Effector memory CD8-positive, alpha-beta T cell (primary cell): ENCODE measurements at regions not wholly inside any gene's neighbourhood (a gene's known extent, or its start where the extent isn't known, plus 50 kb on each side); places are given as distances from the start of the nearest gene placed in this dataset.

Source experiments
- ATAC-seq: fragments of 150-1000 bp; cut with Tn5 transposase; replicated peaks from 2 replicates; pipeline ENCODE4 v1.10.0; 2021; ENCODE audit warnings: mild to moderate bottlenecking, moderate library complexity
- DNase-seq, 3 experiments: peaks; one replicate each; pipeline ENCODE4 v3.0.0; 2021
- H3K27ac Mint-ChIP-seq, 2 donors: one replicate each; pipeline ENCODE4 v1.8.0; 2022; ENCODE audit warnings: mild to moderate bottlenecking in 2 of 2, mixed read lengths in 2 of 2, moderate library complexity in 2 of 2
- H3K27me3 Mint-ChIP-seq, 2 donors: one replicate each; pipeline ENCODE4 v1.8.0; 2022; ENCODE audit warnings: mixed read lengths in 2 of 2
- H3K36me3 Mint-ChIP-seq: one replicate; pipeline ENCODE4 v1.8.0; 2022; ENCODE audit warnings: mild to moderate bottlenecking, moderate library complexity, mixed read lengths; ENCODE audit not compliant: insufficient read depth
- H3K4me1 Mint-ChIP-seq, 2 donors: one replicate each; pipeline ENCODE4 v1.8.0; 2022; ENCODE audit warnings: low read depth in 2 of 2, mixed read lengths in 2 of 2
- H3K4me3 Mint-ChIP-seq, 2 donors: one replicate each; pipeline ENCODE4 v1.8.0; 2022; ENCODE audit warnings: mild to moderate bottlenecking in 2 of 2, mixed read lengths in 2 of 2, moderate library complexity in 2 of 2
- H3K9me3 Mint-ChIP-seq, 2 donors: one replicate each; pipeline ENCODE4 v1.8.0; 2022; ENCODE audit warnings: mixed read lengths in 2 of 2

DNA sequence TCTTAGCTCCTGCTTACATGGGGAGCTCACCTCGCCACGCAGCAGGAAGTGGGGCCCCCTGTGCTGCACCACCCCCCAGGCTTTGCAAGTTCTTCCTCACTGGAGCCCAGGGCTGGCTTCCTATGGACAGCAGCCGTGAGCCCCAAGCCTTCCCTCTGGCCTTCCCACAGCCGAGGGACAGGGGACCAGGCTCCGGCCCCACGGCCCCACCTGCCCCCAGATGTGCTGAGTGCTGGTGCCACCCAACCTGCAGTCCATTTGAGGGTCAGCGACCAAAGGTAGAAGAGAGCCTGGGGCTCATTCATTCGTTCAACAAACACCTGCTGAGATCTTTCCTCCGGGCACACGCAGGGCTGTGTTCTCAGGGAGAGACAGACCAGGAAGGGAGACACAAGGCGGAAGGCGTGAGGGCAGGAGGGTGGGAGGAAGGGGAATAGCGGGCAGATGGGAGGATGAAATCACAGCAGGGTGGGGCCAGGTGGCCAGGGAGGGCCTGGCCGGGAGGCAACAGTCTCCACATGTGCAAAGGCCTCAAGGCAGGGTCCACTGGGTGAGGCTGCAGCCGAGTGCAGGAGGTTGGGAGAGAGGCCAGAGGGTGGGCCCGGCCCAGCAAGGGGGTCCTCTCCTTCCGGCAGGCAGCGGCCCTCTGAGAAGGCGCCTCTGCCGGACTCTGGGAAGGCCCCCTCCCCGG lies 100.1 kb downstream of the FOXL3 start:
- H3K4me3 Mint-ChIP-seq: no peak overlapping the region
- ATAC-seq: no peak

DNA sequence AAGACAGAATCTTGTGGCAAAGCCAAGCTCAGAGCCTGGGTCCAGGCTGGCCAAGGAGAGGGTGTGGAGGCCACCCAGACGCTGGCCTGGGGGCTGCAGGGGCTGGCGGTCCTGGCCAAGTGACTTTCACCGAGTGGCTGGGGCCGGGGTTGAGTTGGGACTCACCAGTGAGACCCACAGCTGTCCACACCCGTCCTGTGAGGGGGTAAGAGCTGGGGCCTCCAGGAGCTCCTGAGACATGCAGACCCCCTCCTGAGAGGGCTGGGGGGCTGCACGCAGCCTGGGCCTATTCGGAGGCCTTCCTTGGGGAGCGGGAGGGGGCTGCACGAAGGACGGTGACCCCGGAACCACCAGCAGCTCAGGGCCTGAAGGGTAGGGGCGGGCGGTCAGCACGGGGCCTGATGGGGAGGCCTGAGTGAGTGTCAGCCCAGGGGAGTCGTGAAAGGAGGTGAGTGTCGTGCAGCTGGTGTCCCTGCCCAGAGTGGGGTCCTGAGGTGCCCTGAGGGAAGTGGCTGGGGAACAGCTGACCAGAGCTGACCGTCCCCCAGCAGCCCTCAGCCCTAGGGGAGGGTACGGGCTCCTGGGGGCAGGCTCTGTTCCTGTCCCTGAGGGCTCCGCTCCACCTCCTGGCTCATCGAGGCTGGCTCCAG lies 100.9 kb downstream of the FOXL3 start:
- no peak for ATAC-seq
- H3K9me3 Mint-ChIP-seq: peaks cover 2 to 3% of the 10 kb centered on the region in 2 donors

More for the DNA sequence above, 100.1 kb downstream of the FOXL3 start:
- Mint-ChIP-seq H3K27me3 (no peaks in the 10 kb centered on the region), H3K36me3 (peaks cover 2% of the 10 kb centered on the region), H3K4me1 (no peaks in the 10 kb centered on the region), H3K9me3 (peaks cover 0 to 2% of the 10 kb centered on the region in 2 donors), H3K27ac (peak overlapping the region in 1 of 2 donors; percentile 72)
- DNase-seq: no peak

DNA sequence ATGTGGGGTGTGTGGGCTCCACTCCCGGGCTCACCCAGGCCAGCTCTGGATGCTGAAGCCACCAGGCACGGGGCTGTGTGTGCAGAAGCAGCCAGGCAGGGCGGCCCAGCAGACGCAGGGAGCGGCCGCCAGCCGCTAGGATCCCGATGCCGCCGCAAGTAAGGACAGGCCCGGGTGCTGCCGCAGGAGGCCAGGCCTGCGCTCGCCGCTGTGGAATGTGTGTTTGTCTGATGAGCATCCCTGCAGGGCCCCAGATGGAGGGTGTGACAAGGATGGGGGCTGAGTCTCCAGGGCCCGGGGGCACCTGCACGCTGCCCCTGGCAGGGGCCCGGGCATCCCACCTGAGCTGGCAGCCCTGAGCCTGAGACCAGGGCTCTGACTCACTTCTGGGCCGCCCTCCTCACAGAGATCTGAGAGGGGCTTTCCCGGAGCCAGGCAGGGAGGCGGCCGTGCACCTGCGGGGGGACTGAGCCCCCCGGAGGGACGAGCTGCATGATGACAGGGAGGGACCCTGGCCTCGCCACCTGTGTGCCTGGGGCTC lies 101.5 kb downstream of the FOXL3 start:
- Mint-ChIP-seq H3K27me3 (peaks cover 0 to 8% of the 10 kb centered on the region in 2 donors), H3K4me3 (no peak overlapping the region), H3K9me3 (peaks cover 4 to 9% of the 10 kb centered on the region in 2 donors), H3K4me1 (no peaks in the 10 kb centered on the region), H3K27ac (no peak overlapping the region), H3K36me3 (peaks cover 2% of the 10 kb centered on the region)
- DNase-seq (no peak), ATAC-seq (no peak)

More for the DNA sequence above, 100.9 kb downstream of the FOXL3 start:
- Mint-ChIP-seq H3K27me3 (peaks cover 0 to 3% of the 10 kb centered on the region in 2 donors), H3K4me3 (no peak overlapping the region), H3K27ac (no peak overlapping the region), H3K36me3 (peaks cover 2% of the 10 kb centered on the region), H3K4me1 (no peaks in the 10 kb centered on the region)
- DNase-seq: no peak

DNA sequence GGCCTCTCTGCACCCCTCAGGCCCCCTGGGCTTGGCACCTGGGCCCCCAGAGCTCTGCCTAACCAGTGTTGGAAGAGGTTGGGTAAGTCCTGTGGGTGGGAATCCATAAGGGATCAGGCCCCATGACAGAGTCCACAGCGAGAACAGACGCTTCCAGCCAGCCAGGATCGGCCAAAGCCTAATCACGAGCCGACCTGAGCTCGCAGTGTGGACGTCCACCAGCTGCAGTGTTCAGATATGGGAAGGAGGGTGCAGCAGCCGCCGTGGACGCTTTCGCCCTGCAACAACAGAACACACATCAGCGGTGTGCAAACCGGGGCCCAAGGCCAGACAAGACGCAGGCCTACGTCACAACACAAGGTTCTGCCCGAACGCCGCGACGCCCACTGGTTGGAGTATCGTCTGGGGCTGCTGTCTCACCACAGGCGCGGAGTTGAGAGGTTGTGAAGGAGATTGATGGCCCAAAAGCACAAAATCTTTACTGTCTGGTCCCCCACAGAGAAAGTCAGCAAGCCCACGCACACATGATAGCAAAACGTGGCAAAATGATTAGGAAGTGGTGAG lies 102.1 kb downstream of the FOXL3 start:
- H3K4me3 Mint-ChIP-seq: no peak overlapping the region
- ATAC-seq: no peak
- no peak overlapping the region for H3K27ac Mint-ChIP-seq
- no peaks in the 10 kb centered on the region for H3K4me1 Mint-ChIP-seq
- H3K9me3 Mint-ChIP-seq: peaks cover 6 to 14% of the 10 kb centered on the region in 2 donors
- DNase-seq: no peak
- peaks cover 4 to 12% of the 10 kb centered on the region in 2 donors for H3K27me3 Mint-ChIP-seq
- H3K36me3 Mint-ChIP-seq: peaks cover 2% of the 10 kb centered on the region

DNA sequence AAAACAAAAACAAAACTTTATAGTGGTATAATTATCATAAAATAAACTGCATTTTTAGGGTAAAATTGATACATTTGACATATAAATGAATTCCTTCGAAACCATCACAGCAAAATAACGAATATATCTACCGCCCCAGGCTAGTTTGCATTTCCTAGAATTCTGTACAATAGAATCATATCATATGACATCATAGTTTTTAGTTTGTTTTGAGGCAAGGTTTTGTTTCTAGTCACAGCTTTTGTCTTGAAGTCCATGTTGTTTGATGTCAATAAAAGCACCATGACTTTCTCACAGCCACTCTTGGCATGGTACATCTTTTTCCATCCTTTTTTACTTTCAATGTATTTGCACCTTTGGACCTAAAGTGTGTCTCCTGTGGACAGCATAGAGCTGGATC lies 102.9 kb downstream of the FOXL3 start:
- Mint-ChIP-seq H3K36me3 (peaks cover 2% of the 10 kb centered on the region), H3K27ac (no peak overlapping the region), H3K4me3 (no peak overlapping the region), H3K4me1 (no peaks in the 10 kb centered on the region), H3K9me3 (peaks cover 6 to 16% of the 10 kb centered on the region in 2 donors), H3K27me3 (peaks cover 11 to 19% of the 10 kb centered on the region in 2 donors)
- ATAC-seq (no peak), DNase-seq (no peak)

DNA sequence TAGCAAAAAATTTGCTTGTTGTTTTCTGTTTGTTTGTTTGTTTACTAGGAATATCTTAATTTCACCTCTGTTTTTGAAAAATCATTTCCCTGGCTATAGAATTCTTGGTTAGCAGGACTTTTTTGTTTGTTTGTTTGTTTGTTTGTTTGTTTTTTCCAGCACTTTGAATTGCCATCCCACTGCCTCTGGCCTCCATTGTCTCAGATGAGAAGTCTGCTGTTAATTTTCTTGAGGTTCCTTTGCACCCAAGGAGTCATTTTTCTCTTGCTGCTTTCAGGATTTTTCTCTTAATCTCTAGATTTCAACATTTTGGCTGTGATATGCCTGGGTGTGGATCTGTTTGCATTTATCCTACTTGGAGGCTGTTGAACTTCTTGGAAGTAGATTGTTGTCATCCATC lies 105.7 kb downstream of the FOXL3 start:
- H3K4me3 Mint-ChIP-seq: no peak overlapping the region
- H3K27ac Mint-ChIP-seq: no peak overlapping the region
- peaks cover 9 to 29% of the 10 kb centered on the region in 2 donors for H3K9me3 Mint-ChIP-seq
- H3K27me3 Mint-ChIP-seq: peaks cover 34 to 47% of the 10 kb centered on the region in 2 donors
- peaks cover 2% of the 10 kb centered on the region for H3K36me3 Mint-ChIP-seq
- DNase-seq (no peak), ATAC-seq (no peak)
- H3K4me1 Mint-ChIP-seq: no peaks in the 10 kb centered on the region

DNA sequence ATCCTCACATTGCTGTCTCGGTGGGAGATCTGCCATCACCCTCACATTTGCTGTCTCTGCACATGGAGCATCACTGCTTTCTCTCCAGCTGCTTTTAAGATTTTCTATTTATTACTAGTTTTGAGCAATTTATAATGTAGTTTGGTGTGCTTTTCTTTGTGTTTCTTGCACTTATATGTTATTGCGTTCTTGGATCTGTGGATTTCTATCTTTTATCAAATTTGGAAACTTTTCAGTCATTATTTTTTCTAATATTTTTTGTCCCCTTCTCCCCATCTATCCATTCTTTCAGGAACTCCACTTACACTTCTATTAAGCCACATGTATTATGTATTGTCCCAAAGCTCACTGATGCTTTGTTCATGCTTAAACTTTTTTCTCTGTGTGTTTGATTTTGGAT lies 108.9 kb downstream of the FOXL3 start:
- no peak overlapping the region for H3K4me3 Mint-ChIP-seq
- no peaks in the 10 kb centered on the region for H3K4me1 Mint-ChIP-seq
- H3K27me3 Mint-ChIP-seq: peaks cover 55 to 57% of the 10 kb centered on the region in 2 donors
- H3K36me3 Mint-ChIP-seq: no peaks in the 10 kb centered on the region
- DNase-seq (no peak), ATAC-seq (no peak)
- peaks cover 9 to 29% of the 10 kb centered on the region in 2 donors for H3K9me3 Mint-ChIP-seq
- no peak overlapping the region for H3K27ac Mint-ChIP-seq

DNA sequence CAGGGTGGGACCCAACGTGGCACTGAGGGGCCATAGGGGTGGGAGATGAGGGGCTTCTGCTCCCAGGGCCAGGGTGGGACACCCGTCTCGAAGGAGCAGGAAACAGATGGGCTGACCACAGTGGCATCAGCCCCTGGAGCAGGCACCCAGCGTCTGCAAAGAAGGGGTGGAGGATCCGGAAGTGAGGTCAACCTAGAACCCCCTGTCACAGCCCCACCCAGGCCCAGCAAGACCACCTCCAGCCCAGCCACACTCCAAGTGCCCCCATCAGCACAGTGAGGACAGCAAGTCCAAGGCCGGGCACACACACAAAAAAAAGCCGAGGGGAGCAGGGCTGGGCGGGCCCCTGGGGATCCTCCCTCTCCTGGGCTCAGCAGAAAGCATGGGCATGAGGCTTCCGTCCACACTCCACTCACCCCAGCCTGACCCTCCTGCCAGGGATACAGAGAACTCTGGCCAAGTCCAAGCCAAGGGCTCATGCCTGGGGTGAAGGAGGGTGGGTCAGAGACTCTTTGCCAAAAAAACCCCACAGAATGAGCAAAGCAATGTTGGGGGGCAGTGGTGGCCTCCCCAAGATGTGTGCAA lies 111.0 kb downstream of the FOXL3 start:
- Mint-ChIP-seq H3K4me1 (no peaks in the 10 kb centered on the region), H3K4me3 (no peak overlapping the region), H3K27ac (no peak overlapping the region), H3K9me3 (peaks cover 6 to 25% of the 10 kb centered on the region in 2 donors), H3K27me3 (peaks cover 59 to 74% of the 10 kb centered on the region in 2 donors), H3K36me3 (no peaks in the 10 kb centered on the region)
- ATAC-seq (no peak), DNase-seq (no peak)

DNA sequence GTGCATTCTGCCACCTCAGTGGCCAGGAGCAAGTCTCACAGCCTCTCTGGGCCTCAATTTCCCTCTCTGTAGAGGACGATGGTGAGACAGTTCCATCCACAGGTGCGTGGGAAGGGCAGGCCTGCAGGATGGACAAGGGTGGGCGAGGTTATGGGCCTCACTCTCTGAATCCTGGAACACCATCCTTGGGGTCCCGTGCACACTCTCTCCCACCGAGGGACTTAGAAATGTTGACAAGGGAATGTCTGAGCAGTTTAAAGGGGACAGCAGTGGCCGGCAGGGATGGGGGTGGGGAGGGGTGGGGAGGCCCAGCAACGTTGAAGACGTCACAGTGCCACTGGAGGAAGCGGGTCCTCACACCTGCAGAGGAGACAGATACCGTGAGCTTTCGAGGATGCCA lies 111.5 kb downstream of the FOXL3 start:
- H3K27ac Mint-ChIP-seq: no peak overlapping the region
- H3K4me1 Mint-ChIP-seq: no peaks in the 10 kb centered on the region
- ATAC-seq: no peak
- peaks cover 6 to 20% of the 10 kb centered on the region in 2 donors for H3K9me3 Mint-ChIP-seq
- DNase-seq: no peak
- H3K4me3 Mint-ChIP-seq: no peak overlapping the region
- no peaks in the 10 kb centered on the region for H3K36me3 Mint-ChIP-seq
- H3K27me3 Mint-ChIP-seq: peaks cover 60 to 79% of the 10 kb centered on the region in 2 donors

DNA sequence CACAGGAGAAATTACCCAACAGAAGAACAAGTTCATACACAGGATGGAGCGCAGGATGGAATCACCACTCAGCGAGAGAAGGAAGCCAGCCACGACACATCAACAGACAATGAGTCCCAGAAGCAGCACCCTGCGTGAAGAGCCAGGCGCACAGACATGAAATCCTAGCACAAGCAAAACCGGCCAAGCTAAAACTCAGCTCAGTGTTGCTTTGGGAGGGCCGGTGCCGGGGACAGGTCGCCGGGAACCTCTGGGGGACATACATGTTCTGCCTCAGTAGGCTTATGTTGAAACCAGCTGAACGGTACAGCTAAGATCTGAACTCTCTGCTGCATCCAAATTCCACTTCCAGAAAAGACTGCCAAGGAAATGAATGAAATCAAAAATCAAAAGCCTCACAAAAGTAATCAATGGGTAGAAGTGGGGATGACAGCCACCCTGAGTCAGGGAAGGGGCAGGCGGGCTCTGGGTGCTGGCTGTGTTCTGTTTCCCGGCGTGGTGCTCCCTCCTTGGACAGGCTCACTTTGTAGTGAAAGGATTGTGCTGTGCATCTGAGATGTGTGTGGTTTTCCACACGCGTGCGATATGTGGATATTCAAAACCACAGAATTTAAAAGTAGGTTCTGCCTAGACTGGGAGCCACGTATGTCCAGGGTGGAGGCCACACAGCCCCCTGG lies 114.7 kb downstream of the PDGFA start:
- Mint-ChIP-seq H3K9me3 (no peaks in the 10 kb centered on the region), H3K4me1 (no peaks in the 10 kb centered on the region), H3K27me3 (peaks cover 49 to 76% of the 10 kb centered on the region in 2 donors), H3K27ac (no peak overlapping the region), H3K4me3 (no peak overlapping the region), H3K36me3 (no peaks in the 10 kb centered on the region)
- DNase-seq (no peak), ATAC-seq (no peak)

DNA sequence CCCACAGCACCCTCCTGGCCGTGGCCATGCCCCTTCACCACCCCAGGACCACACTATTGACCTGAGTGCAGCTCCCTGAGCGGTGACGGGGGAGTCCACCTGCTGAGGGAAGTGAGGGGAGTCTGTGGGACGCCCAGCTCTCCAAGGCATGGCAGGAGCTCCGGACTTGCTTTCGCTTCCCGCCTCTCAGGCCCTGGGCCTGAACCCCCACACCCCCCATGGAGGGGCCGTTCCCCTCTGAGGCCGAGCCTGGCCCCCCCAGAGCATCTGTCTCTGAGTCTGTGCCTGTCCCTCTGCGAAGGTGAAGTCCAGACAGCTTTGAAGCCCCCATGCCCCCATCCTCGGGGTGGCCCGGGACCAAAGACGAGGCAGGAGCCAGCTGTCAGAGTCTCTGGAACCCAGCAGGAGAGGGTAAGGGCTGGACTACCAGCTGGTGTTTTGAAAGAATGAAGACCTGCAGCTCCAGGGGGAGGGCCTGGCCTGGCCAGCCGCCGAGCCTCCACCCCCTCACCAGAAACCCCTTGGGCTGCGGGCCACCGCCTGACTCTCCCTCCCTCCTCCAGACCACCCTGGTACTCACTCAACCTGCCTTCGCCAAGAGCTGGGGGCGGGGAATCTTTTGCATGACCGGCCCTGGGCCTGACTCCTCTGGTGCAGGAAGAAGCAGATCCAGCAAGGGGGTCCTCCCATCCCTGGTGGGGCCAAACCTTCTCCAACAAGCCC lies 114.0 kb downstream of the PDGFA start:
- no peaks in the 10 kb centered on the region for H3K4me1 Mint-ChIP-seq
- no peak for DNase-seq

DNA sequence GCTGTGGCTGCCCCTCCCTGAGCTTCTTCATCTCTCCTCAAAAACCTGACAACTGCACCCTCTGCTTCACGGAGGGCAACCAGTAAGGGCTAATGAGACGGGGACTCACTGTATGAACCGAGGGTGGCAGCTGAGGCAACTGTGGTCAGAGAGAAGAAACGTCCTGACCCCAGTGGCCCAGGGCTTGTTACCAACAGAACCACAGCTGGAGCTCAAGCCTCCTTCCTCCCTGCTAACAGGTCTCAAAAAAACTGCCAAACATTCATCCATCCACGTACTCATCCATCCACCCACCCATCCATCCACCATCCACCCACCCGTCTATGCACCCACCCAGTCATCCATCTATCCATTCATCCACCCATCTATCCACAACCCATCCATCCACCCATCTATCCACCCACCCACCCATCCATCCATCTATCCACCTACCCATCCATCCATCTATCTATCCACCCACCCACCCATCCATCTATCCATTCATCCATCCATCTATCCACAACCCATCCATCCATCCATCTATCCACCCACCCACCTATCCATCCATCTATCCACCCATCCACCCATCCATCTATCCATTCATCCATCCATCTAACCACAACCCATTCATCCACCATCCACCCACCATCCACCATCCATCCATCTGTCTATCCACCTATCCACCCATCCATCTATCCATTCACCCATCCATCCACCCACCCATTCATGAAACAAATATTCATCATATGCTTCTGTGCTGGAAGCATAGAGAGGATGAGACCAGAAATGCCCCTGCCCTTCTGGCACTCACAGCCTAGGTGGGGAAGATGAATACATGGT lies 111.7 kb downstream of the PDGFA start:
- DNase-seq (no peak), ATAC-seq (no peak)
- H3K9me3 Mint-ChIP-seq: no peaks in the 10 kb centered on the region
- H3K36me3 Mint-ChIP-seq: no peaks in the 10 kb centered on the region
- peaks cover 34 to 51% of the 10 kb centered on the region in 2 donors for H3K27me3 Mint-ChIP-seq
- H3K4me1 Mint-ChIP-seq: peaks cover 0 to 2% of the 10 kb centered on the region in 2 donors
- no peak overlapping the region for H3K4me3 Mint-ChIP-seq
- no peak overlapping the region for H3K27ac Mint-ChIP-seq

More for the DNA sequence above, 114.0 kb downstream of the PDGFA start:
- H3K27me3 Mint-ChIP-seq: peaks cover 42 to 72% of the 10 kb centered on the region in 2 donors
- no peak overlapping the region for H3K27ac Mint-ChIP-seq
- no peaks in the 10 kb centered on the region for H3K36me3 Mint-ChIP-seq
- no peak for ATAC-seq
- no peak overlapping the region for H3K4me3 Mint-ChIP-seq
- H3K9me3 Mint-ChIP-seq: no peaks in the 10 kb centered on the region
